Transverse colon (tissue), 4 donors: ENCODE measurements at regions not wholly inside any gene's neighbourhood (a gene's known extent, or its start where the extent isn't known, plus 50 kb on each side); places are given as distances from the start of the nearest gene placed in this dataset.
"Not testable (repeated sequence)": the region's sequence is repeated elsewhere in the genome, so short reads cannot be mapped to it uniquely, and the experiment has no call there.

ENCODE experiments used
- EP300 ChIP-seq: sonication (generic); formaldehyde crosslinking; IDR thresholded peaks from one replicate; pipeline ENCODE4 v1.6.1; 2017; ENCODE audit warnings: antibody characterized with exemption, low read depth
- POLR2A ChIP-seq: fragments of 450-650 bp; IDR thresholded peaks from one replicate; pipeline ENCODE4 v1.6.1; 2016; ENCODE audit warnings: antibody characterized with exemption, mild to moderate bottlenecking, moderate library complexity
- POLR2AphosphoS5 ChIP-seq, 3 donors: sonication (generic); formaldehyde crosslinking; IDR thresholded peaks; one replicate each; pipeline ENCODE4 v1.6.1; 2016; ENCODE audit warnings: antibody characterized with exemption in 3 of 3
- TF ChIP-seq, protein P1 (sequence below), 5 experiments: fragments of 200-600 bp in 3 of 5; fragments of 450-650 bp in 2 of 5; sonication (generic) in 3 of 5; IDR thresholded peaks; 1 replicate in 2 of 5; 2 replicates in 3 of 5; pipeline ENCODE4 v1.5.1; 2016 to 2017; ENCODE audit warnings: antibody characterized with exemption in 5 of 5, inconsistent platforms in 3 of 5, mild to moderate bottlenecking in 2 of 5, moderate library complexity in 1 of 5

DNA sequence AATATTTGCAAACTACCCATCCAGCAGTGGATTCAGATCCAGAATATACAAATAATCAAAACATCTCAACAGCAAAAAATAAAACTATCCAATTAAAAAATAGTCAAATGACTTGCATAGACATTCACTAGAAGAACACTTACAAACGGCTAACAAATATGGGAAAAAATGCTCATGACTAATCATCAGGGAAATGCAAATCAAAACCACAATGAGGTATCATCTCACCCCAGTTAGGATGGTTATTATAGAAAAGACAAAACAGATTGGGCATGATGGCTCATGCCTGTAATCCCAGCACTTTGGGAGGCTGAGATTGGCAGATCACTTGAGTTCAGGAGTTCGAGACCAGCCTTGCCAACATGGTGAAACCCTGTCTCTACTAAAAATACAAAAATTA lies 95.9 kb downstream of the FAM170A start:
- TF ChIP-seq POLR2A; EP300; POLR2AphosphoS5 (IDR thresholded peaks at IDR 0.05): not testable (repeated sequence)
- TF ChIP-seq, protein P1, sequence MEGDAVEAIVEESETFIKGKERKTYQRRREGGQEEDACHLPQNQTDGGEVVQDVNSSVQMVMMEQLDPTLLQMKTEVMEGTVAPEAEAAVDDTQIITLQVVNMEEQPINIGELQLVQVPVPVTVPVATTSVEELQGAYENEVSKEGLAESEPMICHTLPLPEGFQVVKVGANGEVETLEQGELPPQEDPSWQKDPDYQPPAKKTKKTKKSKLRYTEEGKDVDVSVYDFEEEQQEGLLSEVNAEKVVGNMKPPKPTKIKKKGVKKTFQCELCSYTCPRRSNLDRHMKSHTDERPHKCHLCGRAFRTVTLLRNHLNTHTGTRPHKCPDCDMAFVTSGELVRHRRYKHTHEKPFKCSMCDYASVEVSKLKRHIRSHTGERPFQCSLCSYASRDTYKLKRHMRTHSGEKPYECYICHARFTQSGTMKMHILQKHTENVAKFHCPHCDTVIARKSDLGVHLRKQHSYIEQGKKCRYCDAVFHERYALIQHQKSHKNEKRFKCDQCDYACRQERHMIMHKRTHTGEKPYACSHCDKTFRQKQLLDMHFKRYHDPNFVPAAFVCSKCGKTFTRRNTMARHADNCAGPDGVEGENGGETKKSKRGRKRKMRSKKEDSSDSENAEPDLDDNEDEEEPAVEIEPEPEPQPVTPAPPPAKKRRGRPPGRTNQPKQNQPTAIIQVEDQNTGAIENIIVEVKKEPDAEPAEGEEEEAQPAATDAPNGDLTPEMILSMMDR (IDR thresholded peaks at IDR 0.05) = not testable (repeated sequence)
